Stimulated activated CD8-positive, alpha-beta memory T cell treated with anti-CD3 and anti-CD28 coated beads, Interleukin-7, amount 100 ng/mL, for 24 hours (primary cell): ENCODE measurements at regions not wholly inside any gene's neighbourhood (a gene's known extent, or its start where the extent isn't known, plus 50 kb on each side); places are given as distances from the start of the nearest gene placed in this dataset.

Experiments used
- DNase-seq: peaks from one replicate; pipeline ENCODE4 v3.0.0-alpha.2; 2020; ENCODE audit warnings: low read depth

DNA sequence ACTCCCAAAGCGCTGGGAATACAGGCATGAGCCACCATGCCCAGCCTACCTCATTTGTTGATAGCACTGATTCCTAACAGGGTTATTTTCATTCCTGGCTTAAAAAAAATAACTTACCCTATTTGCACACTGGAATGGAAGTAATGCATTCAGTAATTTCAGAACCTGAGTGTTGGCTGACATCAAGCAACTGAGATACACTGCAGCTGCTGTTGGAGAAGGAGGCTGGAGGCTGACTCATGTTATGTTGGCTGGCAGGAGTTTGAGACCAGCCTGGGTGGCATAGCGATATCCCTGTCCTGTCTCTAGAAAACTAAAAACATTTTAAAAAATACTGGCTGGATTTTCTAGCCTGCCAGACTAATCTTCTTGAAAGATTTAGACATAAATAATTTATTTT, 385.1 kb upstream of the MEX3C start:
- DNase-seq, result no peak

DNA sequence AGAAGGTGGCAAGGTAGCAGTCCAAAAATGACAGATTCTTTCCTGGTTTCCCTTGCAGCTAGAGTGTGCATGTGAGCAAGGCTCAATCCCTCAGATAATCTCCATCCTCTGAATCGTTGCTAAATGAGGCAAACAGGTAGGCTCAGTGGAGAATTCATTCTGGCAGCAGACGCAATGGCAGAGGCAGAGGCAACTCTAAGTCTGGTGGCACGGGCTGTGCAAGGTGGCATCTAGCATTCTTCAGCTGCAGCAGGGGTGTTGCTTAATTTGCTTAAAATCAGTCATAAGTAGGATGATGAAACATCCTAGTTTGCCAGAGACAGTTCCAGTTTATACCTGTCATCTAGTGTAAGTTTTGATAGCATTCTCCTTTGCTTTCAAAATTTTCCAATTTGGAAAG, 391.1 kb upstream of the MEX3C start:
- DNase-seq, result no peak

- DNase-seq, result no peak
Measured at GRCh38 chr18:51593931-51594330, 396.4 kb upstream of the MEX3C start.

GRCh38 chr18:51603111-51603510, 405.6 kb upstream of the MEX3C start:
- no peak for DNase-seq

DNA sequence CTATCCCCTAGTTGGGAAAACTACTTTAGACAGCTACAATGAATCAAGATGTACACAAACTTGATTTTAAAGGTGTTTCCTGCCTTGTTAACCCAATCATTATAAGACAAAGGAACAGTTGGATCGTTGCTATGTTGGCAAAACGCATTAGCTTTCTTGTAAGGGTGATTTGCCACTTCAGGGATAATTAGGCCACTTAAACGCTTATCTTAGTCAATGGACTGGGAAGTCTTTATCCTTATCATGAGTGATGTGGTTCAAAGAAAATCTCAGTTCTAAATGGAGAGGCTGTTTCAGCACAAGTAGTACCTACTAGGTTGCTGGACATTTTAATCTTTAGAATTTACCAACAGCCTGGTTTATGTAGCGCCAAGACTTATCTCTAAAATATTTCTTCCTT, 406.1 kb upstream of the MEX3C start:
- no peak for DNase-seq

- DNase-seq, result no peak
Measured at GRCh38 chr18:51610481-51610880, 413.0 kb upstream of the MEX3C start.

DNA sequence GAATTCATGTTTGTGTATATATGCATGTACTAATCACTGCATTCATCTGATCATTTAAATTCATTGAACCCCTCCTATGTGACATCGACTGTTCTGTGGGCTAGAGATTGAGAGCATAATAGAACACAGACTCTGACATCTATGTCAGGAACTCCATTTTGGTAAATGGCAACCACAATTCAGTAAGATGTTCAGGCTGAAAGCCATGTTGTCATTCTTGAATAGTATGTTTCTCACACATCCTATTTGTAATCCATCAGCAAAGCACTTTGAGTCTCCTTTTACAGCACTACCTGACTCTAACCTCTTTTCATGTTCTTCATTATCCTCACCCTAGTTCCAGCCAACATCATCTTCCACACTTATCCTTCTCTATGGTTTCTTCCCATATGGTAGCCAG, 413.8 kb upstream of the MEX3C start:
- DNase-seq, result no peak

DNA sequence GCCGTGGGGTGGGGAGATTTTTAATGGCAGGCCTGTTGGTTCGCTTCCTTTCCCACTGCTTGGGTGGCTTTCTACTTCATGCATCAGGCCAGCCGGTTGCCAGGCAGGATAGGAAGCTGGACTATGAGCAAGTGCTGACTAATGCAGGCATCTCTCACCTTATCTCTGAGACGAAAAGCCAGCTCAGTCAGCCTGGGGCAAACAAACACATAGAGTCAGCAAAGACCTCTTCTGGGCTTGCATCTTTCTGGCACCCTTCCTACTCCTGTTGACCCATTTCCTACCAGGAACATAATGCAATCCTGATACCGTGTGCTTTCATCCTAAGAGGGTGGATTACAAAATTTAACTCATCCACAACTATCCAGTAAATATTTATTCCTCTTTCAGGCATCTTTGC, 416.6 kb upstream of the MEX3C start:
- DNase-seq, result no peak

- no peak for DNase-seq
Measured at GRCh38 chr18:51614967-51615571, 417.6 kb upstream of the MEX3C start.

GRCh38 chr18:51617167-51617566, 419.7 kb upstream of the MEX3C start:
- no peak for DNase-seq

GRCh38 chr18:51617572-51618260, 420.2 kb upstream of the MEX3C start:
- DNase-seq, result no peak

- DNase-seq, result no peak
Measured at GRCh38 chr18:51619283-51619682, 421.8 kb upstream of the MEX3C start.

DNA sequence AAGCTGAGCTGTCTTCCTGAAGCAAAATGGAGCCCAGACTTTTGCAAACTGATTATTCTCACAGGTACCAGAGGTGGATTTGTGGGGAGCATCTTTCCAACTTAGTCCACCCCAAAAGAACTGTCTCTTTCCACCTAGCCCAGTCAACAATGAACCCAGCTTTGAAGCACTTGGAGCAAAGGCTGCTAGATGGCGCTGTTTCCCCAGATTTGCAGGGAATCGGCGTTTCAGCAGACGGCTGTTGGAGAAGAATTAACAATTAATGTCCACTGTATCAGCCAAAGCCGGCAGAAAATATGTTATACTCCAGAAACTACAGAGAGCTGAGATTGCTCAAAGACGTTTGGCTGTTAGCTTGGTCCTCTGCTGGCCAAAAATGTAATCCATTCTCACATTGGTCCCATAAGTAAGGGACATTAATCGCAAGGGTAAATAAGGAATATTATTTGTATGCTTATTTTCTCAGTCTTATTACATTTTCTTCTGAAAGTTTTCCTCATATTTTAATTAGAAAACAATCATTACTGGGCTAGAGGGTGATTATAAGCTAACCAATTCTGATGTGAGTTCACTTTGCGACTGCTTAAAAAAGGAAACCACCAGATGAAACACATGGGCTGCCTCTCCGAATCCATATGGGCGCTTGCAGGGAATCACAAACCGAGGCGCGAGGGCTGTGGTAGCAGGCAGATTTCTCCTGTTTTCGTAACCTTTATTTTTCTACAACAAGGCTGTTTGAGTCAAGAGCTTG, 423.8 kb upstream of the MEX3C start:
- peak; percentile 5 for DNase-seq

GRCh38 chr18:51621864-51622160, 424.3 kb upstream of the MEX3C start:
- no peak for DNase-seq

- no peak for DNase-seq
Measured at GRCh38 chr18:51622702-51623101, 425.2 kb upstream of the MEX3C start.

DNA sequence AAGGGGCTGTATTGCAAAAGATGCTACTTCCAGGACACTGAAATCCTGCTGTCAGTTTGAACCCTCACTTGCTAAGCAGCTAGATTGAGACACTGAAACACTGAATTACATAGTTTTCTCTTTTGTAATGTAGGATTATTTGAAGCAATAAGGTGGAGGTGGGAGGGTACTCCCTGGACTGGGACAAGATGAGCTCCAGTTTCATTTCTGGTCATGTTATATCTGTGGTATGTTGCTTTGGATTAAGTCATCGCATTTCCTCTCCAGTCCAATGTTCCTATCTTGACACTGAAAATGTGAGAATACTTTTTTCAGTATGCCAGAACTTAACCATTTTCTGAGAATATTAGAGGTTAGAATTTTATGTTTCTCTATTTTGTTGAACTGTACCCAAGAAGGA, 426.2 kb upstream of the MEX3C start:
- DNase-seq, result no peak

DNA sequence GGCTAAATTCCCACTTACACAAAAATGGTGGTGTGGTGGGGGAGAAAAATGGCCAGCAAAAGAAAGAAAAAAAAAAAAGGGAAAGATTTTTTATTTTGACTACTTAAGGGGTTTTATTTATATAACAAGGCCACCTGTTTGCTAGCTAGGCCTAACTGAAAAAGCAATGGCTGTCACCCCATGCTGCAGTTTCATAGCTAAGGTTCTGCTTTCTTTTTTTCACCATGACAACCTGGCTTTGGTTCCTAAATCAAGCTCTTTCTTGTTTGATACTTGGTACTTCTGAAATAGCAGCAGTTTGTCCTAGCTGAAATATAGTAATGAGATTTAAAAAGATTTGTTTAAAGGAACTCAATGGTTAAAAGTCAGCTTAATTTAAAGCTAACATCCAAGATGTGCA, 433.2 kb upstream of the MEX3C start:
- no peak for DNase-seq

DNA sequence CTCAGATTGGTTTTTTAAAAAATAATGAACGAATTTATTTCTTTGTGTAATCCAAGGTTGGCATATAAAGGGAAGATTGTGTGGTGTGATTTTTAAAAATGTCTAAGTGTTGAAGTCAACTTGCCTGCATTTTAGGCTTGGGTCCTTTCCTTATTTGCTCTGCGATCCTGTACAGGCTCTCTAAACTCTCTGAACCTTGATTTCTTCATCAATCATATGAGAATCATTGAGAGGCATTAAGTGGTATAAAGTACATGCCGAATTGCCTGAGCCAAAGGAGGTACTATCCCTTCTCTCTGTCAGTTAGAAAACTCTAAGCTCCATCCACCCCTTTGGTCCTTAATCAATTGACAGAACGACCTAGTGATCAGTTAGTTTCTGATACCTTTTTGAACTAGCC, 440.4 kb upstream of the MEX3C start:
- no peak for DNase-seq

DNA sequence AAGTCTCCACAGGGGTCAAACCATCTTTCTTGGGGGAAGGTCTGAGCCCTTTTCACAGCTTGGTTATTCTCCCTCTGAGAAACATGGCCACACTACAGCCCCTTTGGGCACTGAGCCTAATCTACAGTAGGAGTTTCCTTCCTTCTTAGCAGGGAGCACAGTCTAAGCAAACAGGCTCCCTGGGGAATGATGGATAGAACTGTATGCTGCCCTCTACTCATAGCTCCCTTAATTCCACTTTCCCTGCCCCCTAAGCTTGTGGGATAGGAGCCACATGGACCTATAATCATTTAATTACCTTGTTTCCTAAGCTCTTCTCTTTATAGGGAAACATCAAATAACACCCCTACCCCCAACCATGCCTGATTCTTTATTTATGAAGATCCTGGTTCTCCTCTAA, 442.1 kb upstream of the MEX3C start:
- DNase-seq, result no peak

DNA sequence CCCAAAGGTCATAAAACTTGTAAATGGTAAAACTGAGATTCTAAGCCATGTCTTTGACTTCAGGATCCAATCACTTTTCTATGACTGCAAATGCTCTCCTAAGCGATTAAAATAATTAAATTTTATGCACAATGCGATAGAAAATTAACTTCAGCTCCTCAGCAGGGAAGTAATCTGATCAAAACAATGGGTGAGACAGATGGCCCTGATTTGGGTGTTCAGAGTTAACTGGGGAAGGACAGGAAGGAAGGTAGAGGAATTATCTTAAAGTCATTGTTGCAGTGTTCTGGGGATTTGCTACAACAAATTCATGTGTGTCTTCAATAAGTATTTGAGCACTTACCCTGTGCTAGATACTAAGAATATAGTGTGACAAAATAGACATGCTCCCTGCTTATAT, 446.0 kb upstream of the MEX3C start:
- DNase-seq, result no peak

- DNase-seq, result no peak
Measured at GRCh38 chr18:51645607-51646006, 448.1 kb upstream of the MEX3C start.

DNA sequence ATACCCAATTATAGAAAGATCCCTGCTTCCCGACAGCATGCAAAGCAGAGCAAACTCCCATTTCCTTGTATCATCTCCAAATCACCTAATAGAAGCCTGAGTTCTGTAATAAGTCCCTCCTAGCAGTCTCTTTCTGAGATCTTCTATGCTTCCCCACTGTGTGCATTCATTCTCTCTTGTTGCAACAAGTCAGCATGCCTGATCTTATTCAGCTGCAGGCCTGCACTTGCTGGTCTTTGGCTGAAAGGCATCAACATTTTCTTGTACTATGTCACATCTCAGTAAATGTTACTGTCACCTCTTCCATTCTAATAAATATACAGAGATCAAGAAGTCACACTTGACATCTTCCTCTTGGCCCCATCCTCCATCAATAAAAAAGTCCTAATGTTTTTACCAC, 449.9 kb upstream of the MEX3C start:
- no peak for DNase-seq

DNA sequence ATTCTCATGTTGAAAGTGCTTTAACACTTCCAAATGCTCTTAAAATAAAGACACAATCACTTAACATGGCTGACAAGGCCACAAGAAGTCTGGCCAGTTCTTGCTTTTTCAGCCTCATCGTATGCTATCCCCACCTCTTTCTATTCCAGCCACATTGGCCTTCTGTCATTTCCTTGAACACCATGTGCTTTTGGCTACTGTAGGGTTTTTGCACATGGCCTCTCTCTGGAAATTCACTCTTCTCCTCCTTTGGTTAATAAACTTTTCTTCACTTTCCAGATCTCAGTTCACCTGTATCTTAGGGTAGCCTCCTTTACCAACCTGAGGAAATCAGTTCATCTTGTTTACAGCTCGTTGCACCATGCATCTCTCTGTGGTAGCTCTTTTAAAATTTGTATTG, 450.5 kb upstream of the MEX3C start:
- no peak for DNase-seq

- no peak for DNase-seq
Measured at GRCh38 chr18:51649796-51650195, 452.3 kb upstream of the MEX3C start.
